Activated T-cell treated with anti-CD3 and anti-CD28 coated beads, Interleukin-2, amount 50 U/mL, for 48 hours (primary cell): ENCODE measurements at regions not wholly inside any gene's neighbourhood (a gene's known extent, or its start where the extent isn't known, plus 50 kb on each side); places are given as distances from the start of the nearest gene placed in this dataset.
"Not testable (repeated sequence)": the region's sequence is repeated elsewhere in the genome, so short reads cannot be mapped to it uniquely, and the experiment has no call there.

Source experiments
- DNase-seq, 2 experiments: peaks; one replicate each; pipeline ENCODE4 v3.0.0-alpha.2; 2020

DNA sequence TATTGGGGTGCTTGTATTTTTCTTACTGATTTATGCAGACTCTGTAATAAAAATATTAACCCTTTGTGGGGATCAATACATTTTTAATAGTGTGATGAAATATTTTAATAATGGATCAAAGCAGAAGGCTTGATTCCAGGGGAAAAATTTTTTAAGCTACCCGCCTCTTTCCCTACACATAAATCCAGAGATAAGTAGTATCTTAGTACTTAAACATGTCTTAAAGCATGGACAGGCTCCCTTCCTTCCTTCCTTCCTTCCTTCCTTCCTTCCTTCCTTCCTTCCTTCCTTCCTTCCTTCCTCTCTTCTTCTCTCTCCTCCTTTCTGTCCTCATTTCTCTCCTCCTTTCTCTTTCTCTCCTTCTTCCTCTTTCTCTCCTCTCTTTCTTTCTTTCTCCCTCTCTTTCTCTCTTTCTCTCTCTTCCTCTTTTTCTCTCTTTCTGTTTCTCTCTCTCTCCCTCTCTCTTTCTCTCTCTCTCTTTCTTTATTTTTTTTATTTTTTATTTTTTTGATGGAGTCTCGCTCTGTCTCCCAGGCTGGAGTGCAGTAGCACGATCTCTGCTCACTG is 78.0 kb upstream of the SPRY4 start:
- DNase-seq: no peak

DNA sequence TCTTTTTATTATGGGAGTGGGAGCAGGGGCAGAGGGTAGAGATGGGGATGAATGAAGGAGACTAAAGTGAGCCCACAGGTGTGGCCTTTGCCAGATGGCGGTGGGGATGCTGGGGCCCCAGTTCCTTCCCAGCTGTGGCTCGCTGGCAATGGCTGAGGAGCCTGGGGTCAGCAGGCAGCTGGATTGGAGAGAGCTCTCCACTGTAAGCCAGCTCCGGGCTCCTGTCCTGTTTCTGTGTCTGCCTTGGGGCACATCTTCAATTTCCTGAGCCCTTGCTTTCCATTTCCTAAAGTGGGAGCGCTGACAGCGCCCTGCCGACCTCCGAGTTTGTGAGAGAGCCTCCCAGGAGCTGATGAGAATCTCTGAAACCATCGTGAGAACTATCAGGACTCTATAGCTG is 75.6 kb upstream of the SPRY4 start:
- DNase-seq: no peak

DNA sequence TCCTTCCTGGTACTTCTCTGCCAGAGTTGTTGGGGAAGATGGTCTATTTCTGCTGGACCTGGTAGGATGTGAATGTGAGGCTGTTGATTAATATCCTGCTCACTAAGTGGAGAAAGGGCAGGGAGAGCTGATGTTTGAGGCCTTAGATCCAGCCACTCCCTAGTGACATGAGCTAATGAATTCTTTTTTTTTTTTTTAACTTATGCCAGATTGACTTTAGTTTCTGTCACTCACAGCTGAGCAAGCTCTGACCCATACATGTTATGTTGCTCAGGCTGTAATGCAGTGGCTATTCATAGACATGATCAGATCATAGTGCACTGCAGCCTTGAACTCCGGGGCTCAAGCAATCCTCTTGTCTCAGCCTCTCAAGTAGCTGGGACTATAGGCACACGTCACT is 75.1 kb upstream of the SPRY4 start:
- DNase-seq: no peak

DNA sequence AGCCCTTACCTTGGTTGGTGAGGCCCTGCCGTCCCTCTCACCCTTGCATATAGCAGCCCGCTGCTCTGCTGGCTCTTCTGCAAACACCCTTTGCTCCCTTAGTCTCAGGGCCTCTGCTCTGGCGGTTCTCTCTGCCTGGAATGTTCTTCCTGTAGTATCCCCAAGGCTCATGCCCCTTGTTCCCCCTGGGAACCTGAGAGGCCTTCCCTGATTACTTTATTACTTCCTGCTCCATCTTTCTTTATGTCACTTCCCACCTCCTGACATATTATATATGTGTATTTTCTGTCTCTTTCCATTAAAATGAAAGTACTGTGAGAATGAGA is 73.9 kb upstream of the SPRY4 start:
- DNase-seq: no peak

GRCh38 chr5:142398011-142398729 is 73.3 kb upstream of the SPRY4 start:
- not testable (repeated sequence) for DNase-seq

DNA sequence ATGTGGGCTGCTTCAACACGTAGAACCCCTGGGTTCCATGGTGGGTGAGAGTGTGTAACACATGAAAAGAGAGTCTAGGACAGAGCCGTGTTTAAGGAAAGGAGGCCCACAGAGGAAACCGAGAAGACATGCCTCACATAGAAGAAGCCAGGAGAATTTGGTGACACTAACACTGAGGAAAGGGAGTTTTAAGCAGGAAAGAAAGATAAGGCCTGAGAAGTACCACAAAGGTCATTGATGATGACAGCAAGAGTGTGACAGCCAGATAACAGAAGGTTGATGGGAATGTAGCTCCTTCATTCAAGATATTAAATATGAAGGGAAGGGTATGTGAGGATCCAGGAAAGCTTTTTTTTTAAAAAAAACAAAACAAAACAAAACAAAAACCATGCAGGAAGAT is 72.4 kb upstream of the SPRY4 start:
- no peak for DNase-seq

GRCh38 chr5:142396436-142397038 is 71.7 kb upstream of the SPRY4 start:
- no peak for DNase-seq

- DNase-seq: no peak
These were observed 70.5 kb upstream of the SPRY4 start for GRCh38 chr5:142395334-142395733.

DNA sequence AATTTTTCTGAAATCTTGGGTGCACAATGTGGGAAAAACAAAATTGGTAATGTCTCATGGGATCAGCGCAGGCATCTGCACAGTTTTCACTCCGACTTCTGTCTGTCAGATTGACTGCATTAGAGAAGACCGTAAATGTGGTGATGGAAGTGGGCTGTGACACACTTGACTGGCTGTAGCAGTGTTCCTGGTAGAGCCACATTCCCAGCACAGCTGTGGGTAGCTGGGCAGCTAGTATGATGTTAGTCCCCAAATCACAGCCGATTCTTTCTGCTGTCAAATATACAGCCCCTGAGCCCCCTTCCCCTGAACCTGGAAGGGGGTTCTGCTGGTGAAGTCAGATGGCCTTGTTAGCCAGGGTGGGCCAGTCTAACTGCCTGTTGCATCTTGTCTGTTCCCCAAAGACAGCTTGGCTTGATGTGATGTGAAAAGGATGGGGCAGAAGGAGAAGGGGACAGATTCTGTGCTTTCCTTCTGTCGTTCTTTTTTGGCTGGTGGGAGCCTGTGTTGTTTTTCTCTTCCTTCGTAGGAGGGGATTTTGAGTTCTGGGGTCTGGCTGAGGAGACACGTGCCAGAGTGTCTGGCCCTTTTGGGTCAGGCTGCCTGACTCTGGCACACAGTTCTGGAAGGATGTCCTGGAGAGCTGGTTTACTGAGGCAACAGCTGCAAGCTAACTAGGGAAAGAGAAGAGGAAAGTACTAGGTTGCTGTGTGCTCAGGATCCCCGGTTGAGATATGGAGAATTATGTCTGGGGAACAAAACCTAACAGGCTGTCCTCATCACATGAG is 66.4 kb upstream of the SPRY4 start:
- no peak for DNase-seq

- no peak for DNase-seq
These were observed 65.5 kb upstream of the SPRY4 start for GRCh38 chr5:142390334-142390733.

DNA sequence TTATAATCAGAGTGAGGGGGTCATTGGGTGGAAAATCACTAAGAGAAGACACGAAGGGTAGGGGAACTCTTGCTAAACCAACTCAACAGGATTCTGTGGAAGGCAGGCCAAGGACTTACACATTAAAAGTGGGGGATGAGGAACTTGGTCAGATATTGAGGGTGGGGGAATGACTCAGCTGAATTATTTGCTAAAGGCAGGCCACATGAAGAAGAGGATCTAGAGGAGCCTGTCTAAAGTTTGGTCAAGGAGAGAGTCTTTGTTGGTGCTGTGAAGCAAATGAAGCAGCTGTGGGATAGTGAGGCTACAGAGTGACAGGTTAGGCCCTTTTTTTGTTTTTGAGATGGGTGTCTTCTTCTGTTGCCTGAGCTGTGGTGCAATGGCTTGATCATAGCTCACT is 63.9 kb upstream of the SPRY4 start:
- DNase-seq: no peak

GRCh38 chr5:142387024-142387682 is 62.3 kb upstream of the SPRY4 start:
- DNase-seq: no peak

GRCh38 chr5:142386137-142387023 is 61.6 kb upstream of the SPRY4 start:
- no peak for DNase-seq

GRCh38 chr5:142385194-142385593 is 60.4 kb upstream of the SPRY4 start:
- DNase-seq: no peak

DNA sequence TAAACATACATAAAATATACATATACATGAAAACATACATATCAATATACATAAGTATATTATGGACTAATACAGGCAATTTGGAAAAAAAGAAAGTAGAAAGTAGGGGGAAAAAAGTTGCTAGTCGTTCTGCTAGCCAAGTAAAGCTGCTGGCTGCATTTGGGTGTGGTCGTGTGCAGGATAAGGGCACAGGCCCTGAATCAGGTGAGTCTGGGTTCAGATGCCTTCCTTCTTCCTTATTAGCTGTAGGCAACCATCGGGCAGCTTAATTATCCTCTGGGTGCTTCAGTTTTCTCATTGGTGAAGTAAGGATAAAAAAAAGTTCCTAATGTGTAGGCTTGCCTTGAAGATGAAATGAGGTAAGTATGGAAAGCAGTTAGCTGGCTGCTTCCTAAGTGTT is 59.2 kb upstream of the SPRY4 start:
- DNase-seq: no peak

DNA sequence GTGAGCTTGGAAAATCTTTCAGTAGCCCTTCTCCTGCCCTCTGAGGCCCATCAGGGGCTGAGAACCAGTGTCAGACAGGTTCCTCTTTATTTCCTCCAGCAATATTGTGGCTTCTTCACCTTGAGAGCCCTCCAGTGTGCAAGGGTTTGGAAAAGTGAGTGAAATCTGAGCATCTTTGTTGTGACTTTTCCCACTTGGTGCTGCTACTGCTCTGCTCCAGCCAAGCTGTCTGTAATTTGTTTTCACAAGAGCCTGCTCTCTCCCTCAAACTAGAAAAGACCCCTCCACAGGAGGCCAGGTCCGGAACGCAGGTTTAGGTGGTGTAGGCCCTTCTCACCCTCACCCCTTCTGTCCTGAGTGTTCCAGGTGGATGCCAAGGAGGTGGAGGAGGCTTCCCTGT is 57.4 kb upstream of the SPRY4 start:
- DNase-seq: no peak

DNA sequence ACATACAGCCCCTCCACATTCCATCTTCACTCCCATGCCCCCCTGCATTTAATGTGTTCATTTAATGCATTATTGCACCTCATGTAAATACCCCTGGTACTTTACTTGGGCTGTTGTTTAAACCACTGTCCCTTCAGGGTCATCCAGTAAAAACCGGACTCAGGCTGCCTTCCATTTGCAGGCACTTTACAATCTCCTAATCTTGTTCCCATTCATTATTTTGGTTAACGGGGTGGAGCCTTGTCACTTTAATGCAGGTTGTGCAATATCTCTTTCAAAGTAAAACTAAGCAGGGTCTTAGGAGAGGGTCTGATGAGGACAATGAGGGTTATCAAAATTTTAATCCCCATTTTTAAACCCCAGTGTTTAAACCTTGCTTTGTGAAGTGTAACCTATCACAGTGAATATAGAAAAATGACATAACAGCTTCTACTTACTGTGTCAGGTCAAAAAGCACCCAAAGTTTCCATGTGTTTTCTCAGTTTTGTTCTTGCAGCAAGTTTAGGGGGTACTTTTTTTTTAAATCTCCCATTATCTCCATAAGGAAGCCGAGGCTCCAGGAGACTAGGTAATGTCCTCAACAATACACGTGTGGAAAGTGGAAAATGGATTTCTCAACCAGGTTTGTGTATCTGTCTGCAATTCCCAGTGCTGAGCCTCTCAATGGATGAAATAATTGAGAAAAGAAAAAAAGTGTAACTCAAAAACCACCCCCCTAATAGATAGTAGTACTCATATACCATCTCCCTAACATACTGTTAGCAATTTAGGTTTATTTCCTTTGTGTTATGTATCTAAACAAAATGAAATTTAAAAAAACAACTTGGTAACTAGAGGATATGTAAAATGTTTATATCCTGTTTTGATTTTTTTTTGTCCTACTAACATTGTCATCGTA is 54.2 kb upstream of the SPRY4 start:
- DNase-seq: no peak

- no peak for DNase-seq
These were observed 51.2 kb upstream of the SPRY4 start for GRCh38 chr5:142375944-142376411.
